ENCODE measurements at regions not wholly inside any gene's neighbourhood (a gene's known extent, or its start where the extent isn't known, plus 50 kb on each side); places are given as distances from the start of the nearest gene placed in this dataset.
"Not testable (repeated sequence)": the region's sequence is repeated elsewhere in the genome, so short reads cannot be mapped to it uniquely, and the experiment has no call there.

- not testable (repeated sequence) for DNase-seq
Observed at GRCh38 chr11:86166287-86166686, 78.3 kb upstream of the EED start.

GRCh38 chr11:86164106-86164505, 80.4 kb upstream of the EED start:
- no peak for DNase-seq

GRCh38 chr11:86163221-86163876, 81.2 kb upstream of the EED start:
- DNase-seq = peak in 1 of 2 donors; percentile 16

GRCh38 chr11:86162239-86162638, 82.3 kb upstream of the EED start:
- peak in 1 of 2 donors; percentile 85 for DNase-seq

GRCh38 chr11:86161837-86162236, 82.7 kb upstream of the EED start:
- DNase-seq = no peak

- DNase-seq = no peak
Observed at GRCh38 chr11:86161336-86161735, 83.2 kb upstream of the EED start.

- DNase-seq = no peak
Observed at GRCh38 chr11:86160541-86161149, 83.9 kb upstream of the EED start.

- DNase-seq = no peak
Observed at GRCh38 chr11:86159581-86159891, 85.0 kb upstream of the EED start.

GRCh38 chr11:86158704-86159580, 85.6 kb upstream of the EED start:
- DNase-seq = no peak

GRCh38 chr11:86157797-86158378, 86.7 kb upstream of the EED start:
- no peak for DNase-seq

GRCh38 chr11:86156397-86156955, 87.6 kb upstream of the PICALM start:
- no peak for DNase-seq

- DNase-seq = no peak
Observed at GRCh38 chr11:86155200-86155844, 86.4 kb upstream of the PICALM start.

- no peak for DNase-seq
Observed at GRCh38 chr11:86153439-86153838, 84.6 kb upstream of the PICALM start.

GRCh38 chr11:86152901-86153300, 84.0 kb upstream of the PICALM start:
- DNase-seq = no peak

- DNase-seq = peak in 1 of 2 donors; percentile 51
Observed at GRCh38 chr11:86152006-86152862, 83.3 kb upstream of the PICALM start.

GRCh38 chr11:86151174-86152005, 82.5 kb upstream of the PICALM start:
- peak in 1 of 2 donors; percentile 51 for DNase-seq

GRCh38 chr11:86150847-86151173, 81.9 kb upstream of the PICALM start:
- no peak for DNase-seq

GRCh38 chr11:86149792-86150191, 80.9 kb upstream of the PICALM start:
- no peak for DNase-seq

- DNase-seq = no peak
Observed at GRCh38 chr11:86148345-86148747, 79.5 kb upstream of the PICALM start.

GRCh38 chr11:86147004-86147403, 78.1 kb upstream of the PICALM start:
- DNase-seq = no peak

All from bone marrow (tissue), 2 donors.